ENCODE measurements at regions not wholly inside any gene's neighbourhood (a gene's known extent, or its start where the extent isn't known, plus 50 kb on each side); places are given as distances from the start of the nearest gene placed in this dataset.

- no peak for TF ChIP-seq CTCF (IDR thresholded peaks at IDR 0.05)
- no peak overlapping the region for H3K27ac Mint-ChIP-seq (ENCODE audit: unreplicated experiment)
- no peak for DNase-seq (ENCODE audit: low spot score)
- no peaks in the 10 kb centered on the region for H3K4me1 Mint-ChIP-seq (ENCODE audit: low read depth)
- no peaks in the 10 kb centered on the region for H3K27me3 Mint-ChIP-seq (ENCODE audit: low read depth)
- no peak overlapping the region for H3K4me3 Mint-ChIP-seq (ENCODE audit: unreplicated experiment)
- no peaks in the 10 kb centered on the region for H3K36me3 Mint-ChIP-seq (ENCODE audit: low read depth)
- no peaks in the 10 kb centered on the region for H3K9me3 Mint-ChIP-seq (ENCODE audit: low read depth)
These were observed 92.9 kb upstream of the MAST4 start for GRCh38 chr5:66503203-66503789.

GRCh38 chr5:66507106-66507505 lies 89.1 kb upstream of the MAST4 start:
- no peaks in the 10 kb centered on the region for H3K9me3 Mint-ChIP-seq (ENCODE audit: low read depth)
- no peaks in the 10 kb centered on the region for H3K36me3 Mint-ChIP-seq (ENCODE audit: low read depth)
- H3K27me3 Mint-ChIP-seq (ENCODE audit: low read depth), result no peaks in the 10 kb centered on the region
- DNase-seq (ENCODE audit: low spot score), result no peak
- no peaks in the 10 kb centered on the region for H3K4me1 Mint-ChIP-seq (ENCODE audit: low read depth)
- TF ChIP-seq CTCF (IDR thresholded peaks at IDR 0.05), result no peak
- no peak overlapping the region for H3K4me3 Mint-ChIP-seq (ENCODE audit: unreplicated experiment)
- H3K27ac Mint-ChIP-seq (ENCODE audit: unreplicated experiment), result no peak overlapping the region

GRCh38 chr5:66511491-66511890 lies 84.7 kb upstream of the MAST4 start:
- no peaks in the 10 kb centered on the region for H3K9me3 Mint-ChIP-seq (ENCODE audit: low read depth)
- DNase-seq (ENCODE audit: low spot score), result no peak

GRCh38 chr5:66513130-66513529 lies 83.1 kb upstream of the MAST4 start:
- Mint-ChIP-seq H3K27ac (ENCODE audit: unreplicated experiment) (no peak overlapping the region), H3K9me3 (ENCODE audit: low read depth) (no peaks in the 10 kb centered on the region), H3K27me3 (ENCODE audit: low read depth) (peaks cover 2% of the 10 kb centered on the region), H3K36me3 (ENCODE audit: low read depth) (no peaks in the 10 kb centered on the region), H3K4me3 (ENCODE audit: unreplicated experiment) (no peak overlapping the region), H3K4me1 (ENCODE audit: low read depth) (peaks cover 5% of the 10 kb centered on the region)
- DNase-seq (ENCODE audit: low spot score), result no peak
- TF ChIP-seq CTCF (IDR thresholded peaks at IDR 0.05), result no peak

More at GRCh38 chr5:66511491-66511890, 84.7 kb upstream of the MAST4 start:
- peaks cover 2% of the 10 kb centered on the region for H3K27me3 Mint-ChIP-seq (ENCODE audit: low read depth)
- H3K4me1 Mint-ChIP-seq (ENCODE audit: low read depth), result peaks cover 5% of the 10 kb centered on the region
- no peaks in the 10 kb centered on the region for H3K36me3 Mint-ChIP-seq (ENCODE audit: low read depth)
- H3K27ac Mint-ChIP-seq (ENCODE audit: unreplicated experiment), result no peak overlapping the region
- TF ChIP-seq CTCF (IDR thresholded peaks at IDR 0.05), result no peak
- H3K4me3 Mint-ChIP-seq (ENCODE audit: unreplicated experiment), result no peak overlapping the region

- peaks cover 15% of the 10 kb centered on the region for H3K4me1 Mint-ChIP-seq (ENCODE audit: low read depth)
- no peak for TF ChIP-seq CTCF (IDR thresholded peaks at IDR 0.05)
- no peaks in the 10 kb centered on the region for H3K36me3 Mint-ChIP-seq (ENCODE audit: low read depth)
- DNase-seq (ENCODE audit: low spot score), result no peak
- no peak overlapping the region for H3K4me3 Mint-ChIP-seq (ENCODE audit: unreplicated experiment)
- H3K9me3 Mint-ChIP-seq (ENCODE audit: low read depth), result no peaks in the 10 kb centered on the region
- H3K27me3 Mint-ChIP-seq (ENCODE audit: low read depth), result peaks cover 2% of the 10 kb centered on the region
- no peak overlapping the region for H3K27ac Mint-ChIP-seq (ENCODE audit: unreplicated experiment)
These were observed 81.0 kb upstream of the MAST4 start for GRCh38 chr5:66515209-66515608.
